ENCODE measurements at regions not wholly inside any gene's neighbourhood (a gene's known extent, or its start where the extent isn't known, plus 50 kb on each side); places are given as distances from the start of the nearest gene placed in this dataset.

GRCh38 chr14:21995332-21995731 lies 321.7 kb upstream of the OR4E1 start:
- ChIA-PET POLR2A (no interaction called here), CTCF (no interaction called here)
- no peaks in the 10 kb centered on the region for H3K9me3 Mint-ChIP-seq (ENCODE audit: insufficient read depth)
- H3K27me3 ChIP-seq (replicated peaks in 1 of 4; ENCODE audit: control extremely low read depth in 1 of 4, control insufficient read depth in 3 of 4, insufficient read depth in 4 of 4, low read length in 3 of 4), result peaks cover 0 to 15% (median 8%) of the 10 kb centered on the region in 4 experiments
- TF ChIP-seq CTCF (IDR thresholded peaks at IDR 0.05) (no peak), EZH2 (IDR thresholded peaks at IDR 0.05; ENCODE audit: borderline replicate concordance, insufficient read depth, low read depth, low read length, poor library complexity, severe bottlenecking) (no peak)
- no peak for DNase-seq
- no peaks in the 10 kb centered on the region for H3K79me2 ChIP-seq (ENCODE audit: control insufficient read depth, insufficient read depth, low read length)
- intact Hi-C loops (cut with micrococcal nuclease), result no loop called here
- no peaks in the 10 kb centered on the region for H3K4me1 ChIP-seq (ENCODE audit: control insufficient read depth in 2 of 2, insufficient read depth in 2 of 2, low read length in 2 of 2)
- H3K27ac ChIP-seq (ENCODE audit: low read length in 2 of 2), result no peak overlapping the region
- H3K4me3 Mint-ChIP-seq, result no peak overlapping the region
- no peak overlapping the region for H3K9ac ChIP-seq (ENCODE audit: low read length)
- no peak for ATAC-seq (ENCODE audit: low read depth)
- H4K20me1 ChIP-seq (ENCODE audit: control insufficient read depth, insufficient read depth, low read length, poor library complexity, severe bottlenecking), result no peaks in the 10 kb centered on the region
- H3K9me3 ChIP-seq (ENCODE audit: control extremely low read depth in 1 of 3, control insufficient read depth in 2 of 3, insufficient read depth in 1 of 3, low read length in 2 of 3), result no peaks in the 10 kb centered on the region
- H3K27ac Mint-ChIP-seq, result no peak overlapping the region
- no peak overlapping the region for H3K4me2 ChIP-seq (replicated peaks; ENCODE audit: low read depth, low read length, poor library complexity, severe bottlenecking)
- no peaks in the 10 kb centered on the region for H3K4me1 Mint-ChIP-seq
- peaks cover 54% of the 10 kb centered on the region for H3K27me3 Mint-ChIP-seq
- H3K4me3 ChIP-seq (ENCODE audit: control extremely low read depth in 1 of 5, extremely low read depth in 1 of 5, insufficient read depth in 1 of 5, low read depth in 2 of 5, low read length in 4 of 5), result no peak overlapping the region
- no peak overlapping the region for H2AFZ ChIP-seq (ENCODE audit: insufficient read depth, low read depth, low read length, poor library complexity, severe bottlenecking)
- no peaks in the 10 kb centered on the region for H3K36me3 ChIP-seq (replicated peaks in 1 of 2; ENCODE audit: control extremely low read depth in 1 of 2, control insufficient read depth in 1 of 2, extremely low read depth in 1 of 2, insufficient read depth in 2 of 2, low read length in 1 of 2)

GRCh38 chr14:21993837-21994236 lies 320.2 kb upstream of the OR4E1 start:
- TF ChIP-seq EZH2 (IDR thresholded peaks at IDR 0.05; ENCODE audit: borderline replicate concordance, insufficient read depth, low read depth, low read length, poor library complexity, severe bottlenecking) (no peak), CTCF (IDR thresholded peaks at IDR 0.05) (no peak)
- Histone ChIP-seq H3K4me1 (ENCODE audit: control insufficient read depth in 2 of 2, insufficient read depth in 2 of 2, low read length in 2 of 2) (no peaks in the 10 kb centered on the region), H2AFZ (ENCODE audit: insufficient read depth, low read depth, low read length, poor library complexity, severe bottlenecking) (no peak overlapping the region), H3K36me3 (replicated peaks in 1 of 2; ENCODE audit: control extremely low read depth in 1 of 2, control insufficient read depth in 1 of 2, extremely low read depth in 1 of 2, insufficient read depth in 2 of 2, low read length in 1 of 2) (no peaks in the 10 kb centered on the region), H3K27ac (ENCODE audit: low read length in 2 of 2) (no peak overlapping the region), H3K9me3 (ENCODE audit: control extremely low read depth in 1 of 3, control insufficient read depth in 2 of 3, insufficient read depth in 1 of 3, low read length in 2 of 3) (no peaks in the 10 kb centered on the region), H4K20me1 (ENCODE audit: control insufficient read depth, insufficient read depth, low read length, poor library complexity, severe bottlenecking) (no peaks in the 10 kb centered on the region), H3K4me2 (replicated peaks; ENCODE audit: low read depth, low read length, poor library complexity, severe bottlenecking) (no peak overlapping the region), H3K9ac (ENCODE audit: low read length) (no peak overlapping the region), H3K27me3 (replicated peaks in 1 of 4; ENCODE audit: control extremely low read depth in 1 of 4, control insufficient read depth in 3 of 4, insufficient read depth in 4 of 4, low read length in 3 of 4) (peaks cover 0 to 15% (median 8%) of the 10 kb centered on the region in 4 experiments), H3K4me3 (ENCODE audit: control extremely low read depth in 1 of 5, extremely low read depth in 1 of 5, insufficient read depth in 1 of 5, low read depth in 2 of 5, low read length in 4 of 5) (no peak overlapping the region), H3K79me2 (ENCODE audit: control insufficient read depth, insufficient read depth, low read length) (no peaks in the 10 kb centered on the region)
- intact Hi-C loops (cut with micrococcal nuclease), result no loop called here
- H3K4me1 Mint-ChIP-seq, result no peaks in the 10 kb centered on the region
- ATAC-seq (ENCODE audit: low read depth) (no peak), DNase-seq (no peak)
- POLR2A ChIA-PET, result no interaction called here
- no peak overlapping the region for H3K4me3 Mint-ChIP-seq
- CTCF ChIA-PET, result interaction anchor here (2.6 kb wide), 1 partner anchor 16 kb away, joined by 24 read pairs; no protein-coding TSS in a partner anchor
- H3K27ac Mint-ChIP-seq, result no peak overlapping the region
- peaks cover 51% of the 10 kb centered on the region for H3K27me3 Mint-ChIP-seq
- H3K9me3 Mint-ChIP-seq (ENCODE audit: insufficient read depth), result no peaks in the 10 kb centered on the region
